Esophagus squamous epithelium (tissue), 4 donors: ENCODE measurements at regions not wholly inside any gene's neighbourhood (a gene's known extent, or its start where the extent isn't known, plus 50 kb on each side); places are given as distances from the start of the nearest gene placed in this dataset.

ENCODE experiments used
- POLR2A ChIP-seq, 4 donors: fragments of 450-650 bp; IDR thresholded peaks; one replicate each; pipeline ENCODE4 v1.6.1; 2017; ENCODE audit warnings: antibody characterized with exemption in 4 of 4, mild to moderate bottlenecking in 4 of 4, moderate library complexity in 3 of 4
- TF ChIP-seq, protein P1 (sequence below), 6 experiments: fragments of 450-650 bp in 4 of 6; fragments of 200-600 bp in 2 of 6; sonication (generic) in 2 of 6; IDR thresholded peaks; one replicate each; pipeline ENCODE4 v1.5.1; 2016 to 2019; ENCODE audit warnings: antibody characterized with exemption in 6 of 6, mild to moderate bottlenecking in 4 of 6, moderate library complexity in 4 of 6

DNA sequence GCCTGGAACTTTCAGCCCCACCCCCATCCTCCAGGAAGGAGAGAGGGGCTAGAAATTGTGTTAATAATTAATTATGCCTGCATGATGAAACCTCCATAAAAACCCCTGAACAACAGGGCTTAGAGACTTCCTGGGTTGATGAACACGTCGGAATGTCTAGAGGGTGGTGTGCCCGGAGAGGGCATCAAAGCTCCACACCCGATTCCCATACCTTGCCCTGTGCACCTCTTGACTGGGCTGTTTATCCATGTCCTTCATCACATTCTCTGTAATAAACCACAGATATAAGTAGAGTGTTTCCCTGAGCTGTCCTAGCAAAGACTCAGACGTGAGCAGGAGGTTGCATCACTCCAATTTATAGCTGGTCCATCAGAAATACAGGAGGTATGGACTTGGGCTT lies 624.0 kb downstream of the NPHP4 start:
- TF ChIP-seq, protein P1, sequence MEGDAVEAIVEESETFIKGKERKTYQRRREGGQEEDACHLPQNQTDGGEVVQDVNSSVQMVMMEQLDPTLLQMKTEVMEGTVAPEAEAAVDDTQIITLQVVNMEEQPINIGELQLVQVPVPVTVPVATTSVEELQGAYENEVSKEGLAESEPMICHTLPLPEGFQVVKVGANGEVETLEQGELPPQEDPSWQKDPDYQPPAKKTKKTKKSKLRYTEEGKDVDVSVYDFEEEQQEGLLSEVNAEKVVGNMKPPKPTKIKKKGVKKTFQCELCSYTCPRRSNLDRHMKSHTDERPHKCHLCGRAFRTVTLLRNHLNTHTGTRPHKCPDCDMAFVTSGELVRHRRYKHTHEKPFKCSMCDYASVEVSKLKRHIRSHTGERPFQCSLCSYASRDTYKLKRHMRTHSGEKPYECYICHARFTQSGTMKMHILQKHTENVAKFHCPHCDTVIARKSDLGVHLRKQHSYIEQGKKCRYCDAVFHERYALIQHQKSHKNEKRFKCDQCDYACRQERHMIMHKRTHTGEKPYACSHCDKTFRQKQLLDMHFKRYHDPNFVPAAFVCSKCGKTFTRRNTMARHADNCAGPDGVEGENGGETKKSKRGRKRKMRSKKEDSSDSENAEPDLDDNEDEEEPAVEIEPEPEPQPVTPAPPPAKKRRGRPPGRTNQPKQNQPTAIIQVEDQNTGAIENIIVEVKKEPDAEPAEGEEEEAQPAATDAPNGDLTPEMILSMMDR (IDR thresholded peaks at IDR 0.05) = no peak
- TF ChIP-seq POLR2A (IDR thresholded peaks at IDR 0.05) = no peak
